SU-DHL-6 (cell line): ENCODE measurements at regions not wholly inside any gene's neighbourhood (a gene's known extent, or its start where the extent isn't known, plus 50 kb on each side); places are given as distances from the start of the nearest gene placed in this dataset.

Experiments
- H2AFZ ChIP-seq: fragments of 200-600 bp; sonication (generic); 2 replicates; pipeline ENCODE4 v1.6.1; 2014; ENCODE audit warnings: low read depth, mild to moderate bottlenecking, moderate library complexity, mixed read lengths, antibody characterized with exemption, low read length; ENCODE audit not compliant: severe bottlenecking
- H3F3A ChIP-seq: fragments of 200-600 bp; shearing (Covaris generic); 2 replicates; pipeline ENCODE4 v1.6.0; 2016; ENCODE audit warnings: antibody characterized with exemption, mild to moderate bottlenecking; ENCODE audit not compliant: insufficient read depth
- H3K27ac ChIP-seq: fragments of 200-600 bp; sonication (generic); 2 replicates; pipeline ENCODE4 v1.5.1; 2016; ENCODE audit warnings: low read depth, mild to moderate bottlenecking, low read length, moderate library complexity, mixed read lengths
- H3K27me3 ChIP-seq: fragments of 200-600 bp; sonication (generic), shearing (Covaris generic); 2 replicates; pipeline ENCODE4 v1.6.0; 2014; ENCODE audit warnings: mild to moderate bottlenecking, low read length
- H3K36me3 ChIP-seq: fragments of 200-600 bp; sonication (generic); 2 replicates; pipeline ENCODE4 v1.6.1; 2014; ENCODE audit warnings: mild to moderate bottlenecking, low read length, mixed read lengths
- H3K4me2 ChIP-seq: fragments of 300-600, 200-600 bp; shearing (Covaris generic), sonication (generic); 2 replicates; pipeline ENCODE4 v1.6.0; 2014; ENCODE audit warnings: low read length, low read depth, mild to moderate bottlenecking; ENCODE audit not compliant: poor library complexity, severe bottlenecking
- H3K4me3 ChIP-seq: fragments of 200-600 bp; sonication (generic); 2 replicates; pipeline ENCODE4 v1.5.1; 2014; ENCODE audit warnings: antibody characterized with exemption, low read length, mild to moderate bottlenecking, mixed read lengths; ENCODE audit not compliant: insufficient read depth, poor library complexity, severe bottlenecking
- H3K79me2 ChIP-seq: fragments of 200-600 bp; sonication (generic); 2 replicates; pipeline ENCODE4 v1.6.1; 2014; ENCODE audit warnings: mild to moderate bottlenecking, low read length, moderate library complexity; ENCODE audit not compliant: insufficient read depth
- H3K9ac ChIP-seq: fragments of 200-600 bp; sonication (generic); 2 replicates; pipeline ENCODE4 v1.7.0; 2014; ENCODE audit warnings: mild to moderate bottlenecking, low read length
- H3K9me2 ChIP-seq: fragments of 200-600 bp; sonication (generic); replicated peaks from 2 replicates; pipeline ENCODE4 v1.6.1; 2014; ENCODE audit warnings: low read length; ENCODE audit not compliant: insufficient read depth
- H3K9me3 ChIP-seq: fragments of 200-600 bp; sonication (generic); 2 replicates; pipeline ENCODE4 v1.6.1; 2014; ENCODE audit warnings: low read length, mixed read lengths; ENCODE audit not compliant: insufficient read depth
- H4K20me1 ChIP-seq: fragments of 200-600 bp; sonication (generic); 2 replicates; pipeline ENCODE4 v1.6.1; 2014; ENCODE audit warnings: low read depth, mild to moderate bottlenecking, antibody characterized with exemption, low read length, moderate library complexity, mixed read lengths
- CTCF ChIP-seq: fragments of 200-600 bp; sonication (generic); IDR thresholded peaks from one replicate; pipeline ENCODE4 v1.5.1; 2017; ENCODE audit warnings: antibody characterized with exemption, mild to moderate bottlenecking, low read length, moderate library complexity; ENCODE audit not compliant: insufficient read depth, poor library complexity, severe bottlenecking
- EZH2phosphoT487 ChIP-seq: fragments of 200-600 bp; sonication (generic), shearing (Covaris generic); conservative IDR thresholded peaks from 2 replicates; pipeline ENCODE4 v1.6.1; 2018; ENCODE audit warnings: mild to moderate bottlenecking, antibody characterized with exemption, low read length, moderate library complexity, mixed read lengths

- no peaks in the 10 kb centered on the region for H3K27me3 ChIP-seq
- no peaks in the 10 kb centered on the region for H3F3A ChIP-seq
- H3K36me3 ChIP-seq: no peaks in the 10 kb centered on the region
- no peaks in the 10 kb centered on the region for H3K9me2 ChIP-seq
- H3K4me3 ChIP-seq: no peak overlapping the region
- no peak overlapping the region for H3K27ac ChIP-seq
- H3K4me2 ChIP-seq: no peak overlapping the region
- no peak overlapping the region for H3K9ac ChIP-seq
- no peaks in the 10 kb centered on the region for H3K9me3 ChIP-seq
- H4K20me1 ChIP-seq: no peaks in the 10 kb centered on the region
- H2AFZ ChIP-seq: no peak overlapping the region
- TF ChIP-seq CTCF: no peak
- no peak for TF ChIP-seq EZH2phosphoT487
- no peaks in the 10 kb centered on the region for H3K79me2 ChIP-seq
Measured at GRCh38 chr12:87679251-87679650, 349.9 kb downstream of the C12orf50 start.

- Histone ChIP-seq H3K27me3 (no peaks in the 10 kb centered on the region), H3K9ac (no peak overlapping the region), H3K4me2 (no peak overlapping the region), H3F3A (no peaks in the 10 kb centered on the region), H3K36me3 (no peaks in the 10 kb centered on the region), H3K79me2 (no peaks in the 10 kb centered on the region), H4K20me1 (no peaks in the 10 kb centered on the region), H3K27ac (no peak overlapping the region), H3K9me2 (no peaks in the 10 kb centered on the region), H3K9me3 (no peaks in the 10 kb centered on the region), H3K4me3 (no peak overlapping the region), H2AFZ (no peak overlapping the region)
- no peak for TF ChIP-seq EZH2phosphoT487
- no peak for TF ChIP-seq CTCF
Measured at GRCh38 chr12:87678453-87678852, 350.7 kb downstream of the C12orf50 start.

GRCh38 chr12:87676731-87677130 lies 352.5 kb downstream of the C12orf50 start:
- Histone ChIP-seq H3F3A (no peaks in the 10 kb centered on the region), H3K9ac (no peak overlapping the region), H3K9me2 (no peaks in the 10 kb centered on the region), H3K79me2 (no peaks in the 10 kb centered on the region), H3K4me3 (no peak overlapping the region), H3K9me3 (no peaks in the 10 kb centered on the region), H2AFZ (no peak overlapping the region), H4K20me1 (no peaks in the 10 kb centered on the region), H3K4me2 (no peak overlapping the region), H3K27ac (no peak overlapping the region), H3K36me3 (no peaks in the 10 kb centered on the region), H3K27me3 (no peaks in the 10 kb centered on the region)
- TF ChIP-seq CTCF (no peak), EZH2phosphoT487 (no peak)

GRCh38 chr12:87671757-87672156 lies 357.4 kb downstream of the C12orf50 start:
- Histone ChIP-seq H3K27ac (no peak overlapping the region), H3K4me3 (no peak overlapping the region), H3K79me2 (no peaks in the 10 kb centered on the region), H3F3A (no peaks in the 10 kb centered on the region), H3K36me3 (no peaks in the 10 kb centered on the region), H4K20me1 (no peaks in the 10 kb centered on the region), H3K9ac (no peak overlapping the region), H3K4me2 (no peak overlapping the region), H3K9me3 (no peaks in the 10 kb centered on the region), H2AFZ (no peak overlapping the region), H3K9me2 (no peaks in the 10 kb centered on the region), H3K27me3 (no peaks in the 10 kb centered on the region)
- TF ChIP-seq EZH2phosphoT487 (no peak), CTCF (no peak)
